ENCODE measurements at regions not wholly inside any gene's neighbourhood (a gene's known extent, or its start where the extent isn't known, plus 50 kb on each side); places are given as distances from the start of the nearest gene placed in this dataset.

GRCh38 chr3:144182501-144182900 lies 210.9 kb downstream of the DIPK2A start:
- peaks cover 14% of the 10 kb centered on the region for H3K9me3 ChIP-seq (ENCODE audit: control insufficient read depth, low read length)
- no peak for TF ChIP-seq CTCF (conservative IDR thresholded peaks at IDR 0.05)

GRCh38 chr3:144185276-144185675 lies 213.7 kb downstream of the DIPK2A start:
- 87 to 100% methylated on average over 2 to 3 of the region's 3 CpGs for WGBS, 2 experiments (ENCODE audit: insufficient coverage in 1 of 2, insufficient read length in 1 of 2)
- DNase-seq: no peak
- peaks cover 14% of the 10 kb centered on the region for H3K9me3 ChIP-seq (ENCODE audit: control insufficient read depth, low read length)
- Mint-ChIP-seq H3K4me1 (peaks cover 12% of the 10 kb centered on the region), H3K9me3 (peaks cover 16% of the 10 kb centered on the region), H3K27ac (no peak overlapping the region), H3K27me3 (ENCODE audit: insufficient read depth) (no peaks in the 10 kb centered on the region), H3K36me3 (ENCODE audit: low read depth) (peaks cover 2% of the 10 kb centered on the region), H3K4me3 (no peak overlapping the region)
- H3K4me3 ChIP-seq (ENCODE audit: low read length): no peak overlapping the region
- H3K27me3 ChIP-seq (ENCODE audit: control insufficient read depth, insufficient read depth, low read length, poor library complexity, severe bottlenecking): no peaks in the 10 kb centered on the region
- no peak overlapping the region for H3K9ac ChIP-seq (ENCODE audit: extremely low read depth, low read length, poor library complexity, severe bottlenecking)
- no peak for TF ChIP-seq CTCF (conservative IDR thresholded peaks at IDR 0.05)
- H3K27ac ChIP-seq (ENCODE audit: low read depth, low read length): no peak overlapping the region
- no peaks in the 10 kb centered on the region for H3K4me1 ChIP-seq (ENCODE audit: control insufficient read depth, insufficient read depth, low read length)
- no peaks in the 10 kb centered on the region for H3K36me3 ChIP-seq (ENCODE audit: control insufficient read depth, insufficient read depth, low read length)

More at GRCh38 chr3:144182501-144182900, 210.9 kb downstream of the DIPK2A start:
- H3K27me3 Mint-ChIP-seq (ENCODE audit: insufficient read depth): no peaks in the 10 kb centered on the region
- no peaks in the 10 kb centered on the region for H3K36me3 ChIP-seq (ENCODE audit: control insufficient read depth, insufficient read depth, low read length)
- no peaks in the 10 kb centered on the region for H3K27me3 ChIP-seq (ENCODE audit: control insufficient read depth, insufficient read depth, low read length, poor library complexity, severe bottlenecking)
- no peak overlapping the region for H3K4me3 ChIP-seq (ENCODE audit: low read length)
- H3K36me3 Mint-ChIP-seq (ENCODE audit: low read depth): peaks cover 2% of the 10 kb centered on the region
- peaks cover 16% of the 10 kb centered on the region for H3K9me3 Mint-ChIP-seq
- H3K4me3 Mint-ChIP-seq: no peak overlapping the region
- WGBS, 2 experiments (ENCODE audit: insufficient coverage in 1 of 2, insufficient read length in 1 of 2): 91% methylated on average over 1 of the region's 1 CpG; no CpG with 5 or more reads in 1 of the 2 experiments
- no peak overlapping the region for H3K9ac ChIP-seq (ENCODE audit: extremely low read depth, low read length, poor library complexity, severe bottlenecking)
- no peak overlapping the region for H3K27ac Mint-ChIP-seq
- H3K27ac ChIP-seq (ENCODE audit: low read depth, low read length): no peak overlapping the region
- peaks cover 2% of the 10 kb centered on the region for H3K4me1 Mint-ChIP-seq
- no peak for DNase-seq
- H3K4me1 ChIP-seq (ENCODE audit: control insufficient read depth, insufficient read depth, low read length): no peaks in the 10 kb centered on the region

- peaks cover 12% of the 10 kb centered on the region for H3K4me1 Mint-ChIP-seq
These were observed 216.0 kb downstream of the DIPK2A start for GRCh38 chr3:144187531-144188210.

More at GRCh38 chr3:144187531-144188210, 216.0 kb downstream of the DIPK2A start:
- Histone ChIP-seq H3K9ac (ENCODE audit: extremely low read depth, low read length, poor library complexity, severe bottlenecking) (no peak overlapping the region), H3K4me3 (ENCODE audit: low read length) (no peak overlapping the region), H3K36me3 (ENCODE audit: control insufficient read depth, insufficient read depth, low read length) (no peaks in the 10 kb centered on the region), H3K27me3 (ENCODE audit: control insufficient read depth, insufficient read depth, low read length, poor library complexity, severe bottlenecking) (no peaks in the 10 kb centered on the region), H3K4me1 (ENCODE audit: control insufficient read depth, insufficient read depth, low read length) (no peaks in the 10 kb centered on the region), H3K9me3 (ENCODE audit: control insufficient read depth, low read length) (peaks cover 14% of the 10 kb centered on the region), H3K27ac (ENCODE audit: low read depth, low read length) (no peak overlapping the region)
- Mint-ChIP-seq H3K27me3 (ENCODE audit: insufficient read depth) (no peaks in the 10 kb centered on the region), H3K36me3 (ENCODE audit: low read depth) (peaks cover 2% of the 10 kb centered on the region), H3K4me3 (no peak overlapping the region), H3K27ac (no peak overlapping the region), H3K9me3 (peaks cover 16% of the 10 kb centered on the region)
- TF ChIP-seq CTCF (conservative IDR thresholded peaks at IDR 0.05): no peak
- DNase-seq: no peak
- 93% methylated on average over 1 of the region's 2 CpGs; no CpG with 5 or more reads in 1 of the 2 experiments for WGBS, 2 experiments (ENCODE audit: insufficient coverage in 1 of 2, insufficient read length in 1 of 2)
